Mesenchymal stem cell (in vitro differentiated cells and primary cell): ENCODE measurements at regions not wholly inside any gene's neighbourhood (a gene's known extent, or its start where the extent isn't known, plus 50 kb on each side); places are given as distances from the start of the nearest gene placed in this dataset.
"Not testable (repeated sequence)": the region's sequence is repeated elsewhere in the genome, so short reads cannot be mapped to it uniquely, and the experiment has no call there.

Experiments used
- DNase-seq: peaks from one replicate; pipeline ENCODE4 v3.0.0-alpha.2; 2013
- H2AFZ ChIP-seq: one replicate; pipeline ENCODE4 v1.6.1; 2013; ENCODE audit warnings: low read depth, mild to moderate bottlenecking, control low read depth, inconsistent platforms, low read length, moderate library complexity
- H2AK5ac ChIP-seq: 2 replicates; pipeline ENCODE4 v1.6.1; 2013; ENCODE audit warnings: low read length, moderate library complexity, mild to moderate bottlenecking, inconsistent platforms; ENCODE audit not compliant: severe bottlenecking
- H2BK120ac ChIP-seq: one replicate; pipeline ENCODE4 v1.6.1; 2013; ENCODE audit warnings: low read depth, mild to moderate bottlenecking, inconsistent platforms, low read length, moderate library complexity
- H2BK12ac ChIP-seq, 2 experiments: one replicate each; pipeline ENCODE4 v1.6.1; 2013; ENCODE audit warnings: inconsistent platforms in 2 of 2, low read length in 2 of 2, mild to moderate bottlenecking in 2 of 2, moderate library complexity in 2 of 2, control low read depth in 1 of 2
- H2BK15ac ChIP-seq: one replicate; pipeline ENCODE4 v1.6.1; 2013; ENCODE audit warnings: mild to moderate bottlenecking, low read depth, inconsistent platforms; ENCODE audit not compliant: poor library complexity, severe bottlenecking
- H2BK5ac ChIP-seq: 2 replicates; pipeline ENCODE4 v1.6.1; 2013; ENCODE audit warnings: low read depth, mild to moderate bottlenecking, low read length, control low read depth, inconsistent platforms; ENCODE audit not compliant: poor library complexity, severe bottlenecking
- H3K14ac ChIP-seq, 2 experiments: one replicate each; pipeline ENCODE4 v1.6.1; 2013; ENCODE audit warnings: inconsistent platforms in 2 of 2, low read length in 2 of 2, control low read depth in 1 of 2, mild to moderate bottlenecking in 1 of 2, moderate library complexity in 1 of 2
- H3K18ac ChIP-seq, 2 experiments: one replicate each; pipeline ENCODE4 v1.6.1; 2013; ENCODE audit warnings: inconsistent platforms in 2 of 2, low read length in 2 of 2, control low read depth in 1 of 2, low read depth in 1 of 2, mild to moderate bottlenecking in 1 of 2
- H3K23ac ChIP-seq, 2 experiments: one replicate each; pipeline ENCODE4 v1.6.1; 2013; ENCODE audit warnings: inconsistent platforms in 2 of 2, low read length in 2 of 2, mild to moderate bottlenecking in 2 of 2, moderate library complexity in 2 of 2, control low read depth in 1 of 2
- H3K27ac ChIP-seq: 2 replicates; pipeline ENCODE4 v1.5.1; 2013; ENCODE audit warnings: mild to moderate bottlenecking, moderate library complexity, low read length, control low read depth, inconsistent platforms; ENCODE audit not compliant: poor library complexity, severe bottlenecking
- H3K27me3 ChIP-seq, 2 experiments: 2 replicates each; pipeline versions ENCODE4 v1.6.1 to v1.7.0; 2013; ENCODE audit warnings: low read length in 2 of 2, mild to moderate bottlenecking in 2 of 2, moderate library complexity in 2 of 2, control low read depth in 1 of 2, inconsistent platforms in 1 of 2; ENCODE audit not compliant: control insufficient read depth in 1 of 2, insufficient read depth in 1 of 2
- H3K36me3 ChIP-seq, 2 experiments: 2 replicates each; pipeline versions ENCODE4 v1.6.1 to v1.7.0; 2013; ENCODE audit warnings: low read length in 2 of 2, control low read depth in 1 of 2, inconsistent platforms in 1 of 2, low read depth in 1 of 2, mild to moderate bottlenecking in 1 of 2; ENCODE audit not compliant: insufficient read depth in 2 of 2, control insufficient read depth in 1 of 2
- H3K4ac ChIP-seq, 2 experiments: one replicate each; pipeline ENCODE4 v1.6.1; 2013; ENCODE audit warnings: inconsistent platforms in 2 of 2, low read length in 2 of 2, mild to moderate bottlenecking in 2 of 2, moderate library complexity in 2 of 2, control low read depth in 1 of 2, low read depth in 1 of 2
- H3K4me1 ChIP-seq: 2 replicates; pipeline ENCODE4 v1.6.1; 2013; ENCODE audit warnings: low read depth, low read length, control low read depth; ENCODE audit not compliant: control insufficient read depth, insufficient read depth
- H3K4me2 ChIP-seq: 2 replicates; pipeline ENCODE4 v1.6.1; 2013; ENCODE audit warnings: low read length, mild to moderate bottlenecking, inconsistent platforms; ENCODE audit not compliant: poor library complexity, severe bottlenecking
- H3K4me3 ChIP-seq, 2 experiments: 2 replicates each; pipeline versions ENCODE4 v1.5.1 to v1.7.0; 2013; ENCODE audit warnings: low read length in 2 of 2, mild to moderate bottlenecking in 2 of 2, control low read depth in 1 of 2, low read depth in 1 of 2; ENCODE audit not compliant: insufficient read depth in 1 of 2
- H3K79me1 ChIP-seq: replicated peaks from 2 replicates; pipeline ENCODE4 v1.6.1; 2013; ENCODE audit warnings: mild to moderate bottlenecking, control low read depth, low read length, inconsistent platforms; ENCODE audit not compliant: poor library complexity, severe bottlenecking
- H3K9ac ChIP-seq: 2 replicates; pipeline ENCODE4 v1.7.0; 2013; ENCODE audit warnings: mild to moderate bottlenecking, low read length, moderate library complexity
- H3K9me3 ChIP-seq: 2 replicates; pipeline ENCODE4 v1.7.0; 2013; ENCODE audit warnings: mild to moderate bottlenecking, low read length; ENCODE audit not compliant: control insufficient read depth
- H4K8ac ChIP-seq: one replicate; pipeline ENCODE4 v1.6.1; 2013; ENCODE audit warnings: inconsistent platforms, mild to moderate bottlenecking, low read length, moderate library complexity
- H4K91ac ChIP-seq: one replicate; pipeline ENCODE4 v1.6.1; 2013; ENCODE audit warnings: mild to moderate bottlenecking, low read length, inconsistent platforms
- WGBS: methylation state at CpG from one replicate; pipeline ENCODE4 v1.1.7; 2013; ENCODE audit warnings: mixed read lengths; 5-methylcytosine and 5-hydroxymethylcytosine counted together

DNA sequence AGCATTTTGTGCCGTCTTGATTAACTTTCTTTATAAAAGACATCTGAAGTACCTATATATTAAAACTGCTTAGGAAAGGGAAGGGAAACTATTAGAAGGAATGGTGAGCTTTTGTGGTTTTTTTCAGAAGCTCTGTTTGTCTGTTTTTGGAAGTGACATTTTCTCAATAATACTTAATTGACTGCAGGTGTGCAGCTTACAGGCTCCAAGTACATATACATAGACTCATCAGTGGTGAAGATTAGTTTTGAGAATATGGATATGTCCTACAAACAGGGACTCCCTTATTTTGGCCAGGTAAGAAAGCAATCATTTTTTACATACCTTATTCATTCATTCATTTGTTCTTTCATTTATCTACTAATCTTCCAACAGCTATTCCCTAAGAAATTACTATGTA is 104.9 kb downstream of the KLRB1 start:
- not testable (repeated sequence) for H2AFZ ChIP-seq, H2BK5ac ChIP-seq, H4K8ac ChIP-seq, H3K9ac ChIP-seq, H3K27ac ChIP-seq, H3K4me2 ChIP-seq, H2BK15ac ChIP-seq, H3K4me1 ChIP-seq, H3K14ac ChIP-seq, H2AK5ac ChIP-seq, H3K4me3 ChIP-seq, H2BK120ac ChIP-seq, DNase-seq, H2BK12ac ChIP-seq, H3K27me3 ChIP-seq, H3K23ac ChIP-seq, H3K18ac ChIP-seq, H3K4ac ChIP-seq, H3K36me3 ChIP-seq, H4K91ac ChIP-seq, H3K79me1 ChIP-seq, H3K9me3 ChIP-seq
- no CpG with 5 or more reads among the region's 1 CpG for WGBS

DNA sequence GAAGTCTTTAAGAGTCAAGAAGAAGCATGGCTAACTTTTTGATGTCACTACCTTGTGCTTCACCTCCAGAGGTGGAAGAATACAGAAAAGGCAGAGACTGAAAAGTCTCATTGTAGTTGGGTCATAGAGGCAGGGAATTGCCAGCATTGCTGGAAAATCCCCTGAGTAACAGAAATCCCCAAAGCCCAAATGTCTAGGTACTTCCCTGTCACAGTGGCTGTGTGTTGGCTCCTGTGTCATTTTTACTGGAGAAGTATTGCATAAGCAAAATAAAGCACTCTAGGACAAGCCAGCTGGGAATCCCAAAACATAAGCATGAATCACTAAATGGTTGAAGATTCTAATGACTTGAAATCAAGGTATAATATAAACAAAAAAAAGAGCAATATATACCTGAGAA is 114.4 kb downstream of the KLRB1 start:
- H3K4me2 ChIP-seq, H3K9me3 ChIP-seq, H3K27ac ChIP-seq, DNase-seq, H3K36me3 ChIP-seq, H3K4me3 ChIP-seq, H3K9ac ChIP-seq, H4K8ac ChIP-seq, H2BK5ac ChIP-seq, H2BK120ac ChIP-seq, H3K4me1 ChIP-seq, H3K23ac ChIP-seq, H4K91ac ChIP-seq, H2BK12ac ChIP-seq, H2AFZ ChIP-seq, H2BK15ac ChIP-seq, H3K27me3 ChIP-seq, H3K79me1 ChIP-seq, H3K18ac ChIP-seq, H3K14ac ChIP-seq, H2AK5ac ChIP-seq, H3K4ac ChIP-seq: not testable (repeated sequence)

DNA sequence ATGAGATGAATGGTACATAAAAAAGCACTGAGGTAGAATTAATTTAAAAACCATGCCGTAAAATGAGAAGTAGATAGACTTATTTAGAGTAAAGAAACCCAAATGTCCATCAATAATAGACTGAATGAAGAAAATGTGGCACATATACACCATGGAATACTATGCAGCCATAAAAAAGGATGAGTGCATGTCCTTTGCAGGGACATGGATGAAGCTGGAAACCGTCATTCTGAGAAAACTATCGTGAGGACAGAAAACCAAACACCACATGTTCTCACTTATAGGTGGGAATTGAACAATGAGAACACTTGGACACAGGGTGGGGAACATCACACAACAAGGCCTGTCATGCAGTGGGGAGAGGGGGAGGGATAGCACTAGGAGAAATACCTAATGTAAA is 126.4 kb downstream of the KLRB1 start:
- H4K8ac ChIP-seq, H3K36me3 ChIP-seq, H3K4me2 ChIP-seq, H3K4ac ChIP-seq, H2BK5ac ChIP-seq, H2BK120ac ChIP-seq, H3K23ac ChIP-seq, H3K9me3 ChIP-seq, DNase-seq, H3K14ac ChIP-seq, H3K4me3 ChIP-seq, H4K91ac ChIP-seq, H2BK12ac ChIP-seq, H2AK5ac ChIP-seq, H3K79me1 ChIP-seq, H2AFZ ChIP-seq, H3K18ac ChIP-seq, H3K27ac ChIP-seq, H3K4me1 ChIP-seq, H2BK15ac ChIP-seq, H3K9ac ChIP-seq, H3K27me3 ChIP-seq: not testable (repeated sequence)
- WGBS: no CpG with 5 or more reads among the region's 3 CpGs

DNA sequence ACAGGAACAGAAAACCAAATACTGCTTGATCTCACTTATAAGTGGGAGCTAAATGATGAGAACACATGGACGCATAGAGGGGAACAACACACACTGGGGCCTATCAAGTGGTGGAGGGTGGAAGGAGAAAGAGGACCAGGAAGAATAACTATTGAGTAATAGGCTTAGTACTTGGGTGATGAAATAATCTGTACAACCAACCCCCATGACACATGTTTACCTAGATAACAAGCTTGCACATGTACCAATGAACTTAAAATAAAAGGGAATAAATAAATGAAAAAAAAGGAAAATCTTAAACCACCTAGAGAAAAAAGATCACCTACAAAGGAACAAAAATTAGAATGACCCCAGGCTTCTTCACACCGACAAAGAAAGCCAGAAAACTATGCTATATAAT is 133.5 kb downstream of the KLRB1 start:
- H2AK5ac ChIP-seq, H3K4me3 ChIP-seq, H3K27me3 ChIP-seq, DNase-seq, H3K14ac ChIP-seq, H2AFZ ChIP-seq, H3K9me3 ChIP-seq, H3K9ac ChIP-seq, H3K79me1 ChIP-seq, H3K4me1 ChIP-seq, H2BK5ac ChIP-seq, H3K4ac ChIP-seq, H3K23ac ChIP-seq, H4K91ac ChIP-seq, H2BK12ac ChIP-seq, H3K27ac ChIP-seq, H3K36me3 ChIP-seq, H3K4me2 ChIP-seq, H4K8ac ChIP-seq, H2BK15ac ChIP-seq, H3K18ac ChIP-seq, H2BK120ac ChIP-seq: not testable (repeated sequence)
- no CpG with 5 or more reads among the region's 2 CpGs for WGBS
